Activated naive CD4-positive, alpha-beta T cell (primary cell): ENCODE measurements at regions not wholly inside any gene's neighbourhood (a gene's known extent, or its start where the extent isn't known, plus 50 kb on each side); places are given as distances from the start of the nearest gene placed in this dataset.
"Not testable (repeated sequence)": the region's sequence is repeated elsewhere in the genome, so short reads cannot be mapped to it uniquely, and the experiment has no call there.

Experiments used
- DNase-seq, 4 experiments: peaks; one replicate each; lab custom pipeline; 2025; lab: John Stamatoyannopoulos, UW

DNA sequence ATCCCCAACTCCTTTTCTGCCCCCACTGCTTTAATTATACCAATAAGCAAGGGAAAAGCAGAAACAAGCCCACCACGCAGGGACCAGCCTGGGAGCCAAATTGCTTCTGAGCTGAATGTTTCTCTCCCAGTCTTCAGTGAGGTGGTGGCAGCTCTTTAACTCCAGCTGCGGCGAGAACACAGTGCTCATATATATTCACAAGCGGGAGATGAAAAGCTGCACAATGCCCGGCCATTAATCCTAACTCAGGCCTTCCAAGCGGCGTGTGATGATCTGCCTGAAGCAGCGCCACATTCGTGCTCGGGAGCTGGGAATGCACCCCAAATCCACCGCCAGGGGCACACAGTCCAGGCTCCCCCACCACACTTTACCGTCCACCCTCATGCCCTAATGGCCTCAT lies 203.7 kb upstream of the SDK2 start:
- no peak for DNase-seq

DNA sequence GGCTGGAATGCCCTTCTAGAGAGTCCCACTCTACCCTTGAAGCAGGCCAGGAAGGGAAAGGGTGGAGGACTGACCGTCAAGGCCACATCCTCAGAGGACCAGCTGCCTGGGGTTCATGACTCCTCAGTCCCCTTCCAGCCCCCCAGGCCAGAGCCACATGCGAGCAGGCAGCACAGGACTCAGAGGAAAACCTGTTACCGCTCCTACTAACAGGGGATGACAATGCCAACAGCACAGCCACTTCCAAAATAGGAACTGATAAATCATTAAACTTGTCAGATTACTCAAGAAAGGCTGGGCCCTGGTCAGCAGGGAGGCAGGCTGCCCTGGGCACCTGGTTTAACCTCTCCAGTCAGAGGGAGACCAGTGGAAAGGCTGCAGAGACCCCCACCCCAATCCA lies 206.2 kb upstream of the SDK2 start:
- DNase-seq: no peak

- DNase-seq: no peak
These were observed 206.8 kb upstream of the SDK2 start for GRCh38 chr17:73851091-73851490.

- no peak for DNase-seq
These were observed 207.7 kb upstream of the SDK2 start for GRCh38 chr17:73851921-73852320.

DNA sequence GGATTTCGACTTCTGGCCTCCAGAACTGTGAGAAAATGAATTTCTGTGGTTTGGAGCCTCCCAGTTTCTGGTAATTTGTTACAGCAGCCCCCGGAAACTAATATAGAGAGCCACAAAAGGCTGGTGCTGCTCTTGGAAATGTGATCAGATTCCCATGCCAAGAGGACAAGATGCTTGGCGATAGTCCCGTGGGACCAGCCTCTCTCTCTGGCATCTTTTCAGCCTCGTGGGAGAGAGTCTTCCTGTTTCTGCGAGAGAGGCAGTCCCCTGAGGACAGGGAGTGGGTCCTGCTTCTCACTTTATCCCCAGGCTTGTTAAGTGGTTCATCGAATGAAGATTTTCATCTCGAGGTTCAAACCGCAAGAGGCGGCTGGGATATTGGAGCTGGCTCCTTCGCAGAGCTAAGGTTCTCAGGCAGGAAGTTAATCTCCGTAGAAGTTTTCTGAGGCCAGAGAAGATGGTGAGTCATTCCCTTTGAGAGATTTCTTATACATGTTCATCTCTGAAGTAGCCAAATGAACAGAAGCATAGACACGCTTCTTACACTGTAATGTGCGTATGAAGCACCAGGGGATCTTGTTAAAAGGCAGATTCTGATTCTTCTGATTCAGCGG lies 211.6 kb upstream of the SDK2 start:
- no peak for DNase-seq

GRCh38 chr17:73856556-73856955 lies 212.3 kb upstream of the SDK2 start:
- DNase-seq: no peak

GRCh38 chr17:73859439-73860008 lies 215.3 kb upstream of the SDK2 start:
- DNase-seq: not testable (repeated sequence)

- DNase-seq: no peak
These were observed 217.3 kb upstream of the SDK2 start for GRCh38 chr17:73861543-73861942.

DNA sequence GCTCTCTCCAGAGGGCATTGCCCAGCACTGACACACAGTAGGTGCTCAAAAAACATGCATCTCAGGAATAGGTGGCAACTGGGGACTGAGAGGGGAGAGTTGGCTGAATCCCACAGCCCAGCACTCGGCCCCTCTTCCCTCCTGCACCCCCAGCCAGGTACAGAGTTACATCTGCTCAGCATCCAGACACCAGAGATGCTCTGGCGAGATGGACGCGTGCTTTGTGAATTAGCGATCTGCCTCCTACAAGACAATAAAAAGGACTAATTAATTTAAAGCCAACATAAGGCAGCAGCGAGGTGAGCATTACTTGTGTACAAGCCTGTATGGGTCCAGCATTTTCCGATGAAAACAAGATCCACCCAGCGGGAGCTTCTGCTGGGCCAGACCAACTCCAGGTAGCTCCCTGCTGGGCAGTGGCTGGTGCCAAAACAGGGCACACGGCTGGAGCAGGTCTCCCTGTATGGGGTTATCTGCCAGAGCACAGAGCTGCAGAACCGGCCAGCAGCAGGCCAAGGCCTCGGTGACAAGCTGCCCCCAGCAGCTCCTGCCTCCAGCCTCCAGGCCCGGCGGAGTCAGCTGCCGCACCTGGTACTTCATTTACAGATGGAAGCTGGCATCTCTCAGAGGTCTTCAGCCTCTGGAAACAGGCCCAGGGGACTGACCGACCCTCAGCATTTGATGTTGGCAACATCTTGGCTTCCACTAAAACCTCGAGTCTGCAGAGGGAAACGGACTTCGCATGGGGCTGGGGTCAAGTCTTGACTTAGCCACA lies 219.7 kb upstream of the SDK2 start:
- DNase-seq: no peak

GRCh38 chr17:73865831-73866230 lies 221.6 kb upstream of the SDK2 start:
- no peak for DNase-seq

DNA sequence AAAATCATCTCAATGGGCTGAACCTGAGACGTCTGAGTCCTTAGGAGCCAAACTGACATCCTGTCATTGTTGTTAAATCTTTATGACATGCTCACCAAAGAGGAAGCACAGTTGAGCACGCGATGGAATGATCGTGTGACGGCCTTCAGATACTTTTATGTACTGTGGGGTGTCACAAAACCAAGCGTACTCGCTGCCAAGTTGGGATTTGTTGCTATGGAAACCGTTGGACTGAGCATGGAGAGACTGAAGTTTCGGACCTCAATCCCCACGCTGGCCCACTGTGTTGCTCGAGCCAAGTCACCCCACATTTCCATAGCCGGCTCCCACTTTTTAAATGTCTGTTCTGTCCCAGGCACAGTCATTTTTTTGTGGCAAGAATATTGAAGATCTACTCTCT lies 222.8 kb upstream of the SDK2 start:
- no peak for DNase-seq

- DNase-seq: no peak
These were observed 225.8 kb upstream of the SDK2 start for GRCh38 chr17:73870068-73870467.

- DNase-seq: no peak
These were observed 226.2 kb upstream of the SDK2 start for GRCh38 chr17:73870473-73870872.

- DNase-seq: no peak
These were observed 228.6 kb upstream of the SDK2 start for GRCh38 chr17:73872816-73873215.

- no peak for DNase-seq
These were observed 229.9 kb upstream of the SDK2 start for GRCh38 chr17:73874008-73874720.

- no peak for DNase-seq
These were observed 231.1 kb upstream of the SDK2 start for GRCh38 chr17:73875346-73875745.

DNA sequence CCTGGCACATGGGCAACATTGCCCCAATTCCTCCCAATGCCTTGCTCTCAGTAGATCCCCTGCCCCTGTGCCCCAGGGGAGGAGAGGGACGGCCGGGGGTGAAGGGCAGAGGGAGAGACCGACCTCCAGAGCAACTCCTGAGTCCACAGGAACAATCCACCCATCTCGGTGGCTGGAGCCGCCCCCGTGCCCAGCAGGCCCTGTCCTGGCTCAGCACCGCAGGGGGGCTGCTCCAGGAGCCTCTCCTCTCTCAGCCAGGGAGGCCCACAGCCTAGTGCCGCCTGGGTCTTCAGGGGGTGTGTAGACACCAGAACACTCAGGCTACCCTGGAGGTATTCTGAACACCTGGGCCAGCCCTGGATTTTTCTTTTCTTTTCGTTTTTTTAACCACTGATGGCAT lies 233.7 kb upstream of the SDK2 start:
- no peak for DNase-seq

- no peak for DNase-seq
These were observed 234.7 kb upstream of the SDK2 start for GRCh38 chr17:73878923-73879322.

GRCh38 chr17:73879987-73880386 lies 235.7 kb upstream of the SDK2 start:
- DNase-seq: no peak

DNA sequence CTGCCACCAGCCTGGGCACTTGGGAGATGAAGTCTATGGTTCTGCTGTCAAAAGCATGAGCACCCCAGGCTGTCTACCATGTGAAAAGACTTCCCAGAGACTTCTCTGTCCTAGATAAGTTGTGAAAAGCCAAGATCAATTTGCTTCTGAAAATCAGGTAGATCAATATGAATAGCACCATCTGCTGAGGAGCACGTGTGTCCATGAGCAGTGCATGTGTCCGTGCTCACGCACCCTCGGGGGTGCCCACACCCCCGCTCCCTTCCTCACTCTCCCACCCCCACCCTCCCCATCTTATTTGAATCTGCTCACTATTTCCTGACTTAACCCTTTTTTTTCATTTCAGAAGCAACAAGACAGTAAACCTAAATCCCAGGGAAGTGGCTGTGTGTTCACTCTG lies 238.3 kb upstream of the SDK2 start:
- DNase-seq: no peak

DNA sequence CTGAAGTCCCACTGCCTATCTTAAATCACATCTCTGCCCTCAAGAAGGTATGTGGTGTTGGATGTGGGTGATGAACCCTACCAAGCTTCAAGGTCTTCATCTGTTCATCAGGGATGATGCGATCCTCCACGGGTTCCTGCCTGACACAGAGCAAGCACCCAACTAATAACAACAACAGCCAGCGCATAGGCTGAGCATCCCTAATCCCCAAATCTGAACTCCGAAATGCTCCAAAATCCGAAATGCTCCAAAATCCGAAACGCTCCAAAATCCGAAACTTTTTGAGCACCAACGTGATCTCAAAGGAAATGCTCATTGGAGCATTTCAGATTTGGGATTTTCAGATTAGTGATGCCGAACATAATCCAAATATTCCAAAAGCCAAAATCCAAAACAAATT lies 238.9 kb upstream of the SDK2 start:
- DNase-seq: no peak

DNA sequence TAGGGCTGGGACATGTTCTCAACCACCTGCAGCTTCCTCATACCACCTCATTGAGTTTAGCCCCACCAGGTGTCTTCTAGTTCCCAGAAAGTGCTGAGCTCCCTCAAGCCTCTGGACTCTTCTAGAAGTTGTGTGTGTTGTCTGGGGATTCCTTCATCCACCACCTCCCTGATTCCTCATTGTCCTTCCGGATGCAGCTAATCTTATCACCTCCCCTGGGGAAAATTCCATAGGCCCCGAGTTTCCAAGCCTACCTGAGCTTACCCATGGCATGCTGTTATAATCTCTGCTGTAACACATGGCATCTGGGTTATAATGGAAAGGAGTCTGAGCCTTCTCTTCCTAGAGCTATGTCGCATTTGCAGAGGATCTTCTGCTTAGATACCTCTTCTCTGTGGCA lies 243.5 kb upstream of the SDK2 start:
- no peak for DNase-seq

- no peak for DNase-seq
These were observed 244.6 kb upstream of the SDK2 start for GRCh38 chr17:73888862-73889261.
